DND-41 (cell line): ENCODE measurements at regions not wholly inside any gene's neighbourhood (a gene's known extent, or its start where the extent isn't known, plus 50 kb on each side); places are given as distances from the start of the nearest gene placed in this dataset.

Source experiments
- ATAC-seq: fragments of 200-7000 bp; cut with Tn5 transposase; 3 replicates; pipeline ENCODE4 v1.9.1; 2021; ENCODE audit warnings: low read depth; ENCODE audit not compliant: insufficient read depth
- DNase-seq: peaks from one replicate; pipeline ENCODE4 v3.0.0-alpha.2; 2020
- H2AFZ ChIP-seq: 2 replicates; pipeline ENCODE4 v1.6.0; 2012; ENCODE audit warnings: low read depth, low read length
- H3K27ac ChIP-seq: 2 replicates; pipeline ENCODE4 v1.5.1; 2012; ENCODE audit warnings: low read length, inconsistent platforms
- H3K27me3 ChIP-seq: fragments of 200-600 bp; sonication (generic); 2 replicates; pipeline ENCODE4 v1.6.0; 2012; ENCODE audit warnings: low read length, mild to moderate bottlenecking, inconsistent platforms; ENCODE audit not compliant: insufficient read depth, poor library complexity
- H3K36me3 ChIP-seq: 2 replicates; pipeline ENCODE4 v1.5.1; 2012; ENCODE audit warnings: low read length, inconsistent platforms; ENCODE audit not compliant: insufficient read depth
- H3K4me1 ChIP-seq: 2 replicates; pipeline ENCODE4 v1.5.1; 2012; ENCODE audit warnings: mild to moderate bottlenecking, low read length; ENCODE audit not compliant: insufficient read depth
- H3K4me2 ChIP-seq: 2 replicates; pipeline ENCODE4 v1.6.0; 2012; ENCODE audit warnings: mild to moderate bottlenecking, moderate library complexity, low read length, inconsistent platforms; ENCODE audit not compliant: insufficient read depth
- H3K4me3 ChIP-seq, 2 experiments: fragments of 200-600 bp in 1 of 2; shearing (Covaris generic) in 1 of 2; 2 replicates each; pipeline ENCODE4 v1.5.1; 2012 to 2016; ENCODE audit warnings: inconsistent platforms in 2 of 2, low read length in 2 of 2, mild to moderate bottlenecking in 2 of 2, low read depth in 1 of 2, moderate library complexity in 1 of 2
- H3K79me2 ChIP-seq: 2 replicates; pipeline ENCODE4 v1.6.0; 2012; ENCODE audit warnings: low read length, inconsistent platforms; ENCODE audit not compliant: insufficient read depth
- H3K9ac ChIP-seq: 2 replicates; pipeline ENCODE4 v1.6.0; 2012; ENCODE audit warnings: low read depth, mild to moderate bottlenecking, inconsistent platforms, low read length, moderate library complexity
- H3K9me3 ChIP-seq: 2 replicates; pipeline ENCODE4 v1.5.1; 2012; ENCODE audit warnings: low read length, moderate library complexity, mild to moderate bottlenecking, inconsistent platforms; ENCODE audit not compliant: insufficient read depth, severe bottlenecking
- H4K20me1 ChIP-seq: 2 replicates; pipeline ENCODE4 v1.6.0; 2012; ENCODE audit warnings: low read length; ENCODE audit not compliant: insufficient read depth
- CTCF ChIP-seq: IDR thresholded peaks from 2 replicates; pipeline ENCODE4 v1.5.1; 2012; ENCODE audit warnings: borderline replicate concordance, low read length, moderate library complexity, mild to moderate bottlenecking; ENCODE audit not compliant: poor library complexity, severe bottlenecking; ENCODE audit errors: extremely low read depth
- EZH2 ChIP-seq: IDR thresholded peaks from 3 replicates; pipeline ENCODE4 v1.6.1; 2012; ENCODE audit warnings: borderline replicate concordance, low read depth, mild to moderate bottlenecking, moderate library complexity, low read length, inconsistent platforms; ENCODE audit not compliant: severe bottlenecking

GRCh38 chr11:38718049-38718448 lies 2120.0 kb upstream of the RAG2 start:
- Histone ChIP-seq H3K4me2 (no peak overlapping the region), H3K9ac (no peak overlapping the region), H3K9me3 (no peaks in the 10 kb centered on the region), H3K79me2 (no peaks in the 10 kb centered on the region), H3K4me3 (no peak overlapping the region), H3K27ac (no peak overlapping the region), H4K20me1 (no peaks in the 10 kb centered on the region), H3K4me1 (no peaks in the 10 kb centered on the region), H3K36me3 (no peaks in the 10 kb centered on the region), H3K27me3 (no peaks in the 10 kb centered on the region), H2AFZ (peak overlapping the region; percentile 26; the same call in 1 of the 2 replicates)
- DNase-seq (no peak), ATAC-seq (no peak)
- no peak for TF ChIP-seq CTCF
- no peak for TF ChIP-seq EZH2

- H4K20me1 ChIP-seq: no peaks in the 10 kb centered on the region
- H3K27me3 ChIP-seq: no peaks in the 10 kb centered on the region
- H3K4me3 ChIP-seq: no peak overlapping the region
- no peaks in the 10 kb centered on the region for H3K4me1 ChIP-seq
- no peak overlapping the region for H3K4me2 ChIP-seq
- TF ChIP-seq CTCF (no peak), EZH2 (no peak)
- H3K9ac ChIP-seq: no peak overlapping the region
- H2AFZ ChIP-seq: no peak overlapping the region
- H3K36me3 ChIP-seq: no peaks in the 10 kb centered on the region
- DNase-seq: no peak
- no peaks in the 10 kb centered on the region for H3K9me3 ChIP-seq
- no peak overlapping the region for H3K27ac ChIP-seq
- no peaks in the 10 kb centered on the region for H3K79me2 ChIP-seq
- no peak for ATAC-seq
These were observed 2113.1 kb upstream of the RAG2 start for GRCh38 chr11:38711110-38711509.

GRCh38 chr11:38710262-38710661 lies 2112.2 kb upstream of the RAG2 start:
- H4K20me1 ChIP-seq: no peaks in the 10 kb centered on the region
- TF ChIP-seq EZH2 (no peak), CTCF (no peak)
- H3K27ac ChIP-seq: no peak overlapping the region
- no peak overlapping the region for H2AFZ ChIP-seq
- H3K9me3 ChIP-seq: no peaks in the 10 kb centered on the region
- no peak for DNase-seq
- no peaks in the 10 kb centered on the region for H3K36me3 ChIP-seq
- no peak overlapping the region for H3K4me3 ChIP-seq
- no peak overlapping the region for H3K9ac ChIP-seq
- no peak for ATAC-seq
- no peaks in the 10 kb centered on the region for H3K27me3 ChIP-seq
- no peaks in the 10 kb centered on the region for H3K4me1 ChIP-seq
- no peak overlapping the region for H3K4me2 ChIP-seq
- H3K79me2 ChIP-seq: no peaks in the 10 kb centered on the region

- Histone ChIP-seq H3K27ac (no peak overlapping the region), H3K4me3 (no peak overlapping the region), H4K20me1 (no peaks in the 10 kb centered on the region), H3K4me1 (no peaks in the 10 kb centered on the region), H3K4me2 (no peak overlapping the region), H3K36me3 (no peaks in the 10 kb centered on the region), H3K27me3 (no peaks in the 10 kb centered on the region), H3K9ac (no peak overlapping the region), H3K79me2 (no peaks in the 10 kb centered on the region), H3K9me3 (no peaks in the 10 kb centered on the region), H2AFZ (no peak overlapping the region)
- DNase-seq (no peak), ATAC-seq (no peak)
- TF ChIP-seq EZH2: no peak
- no peak for TF ChIP-seq CTCF
These were observed 2102.1 kb upstream of the RAG2 start for GRCh38 chr11:38700111-38700510.
